ENCODE measurements at regions not wholly inside any gene's neighbourhood (a gene's known extent, or its start where the extent isn't known, plus 50 kb on each side); places are given as distances from the start of the nearest gene placed in this dataset.
A peak's percentile ranks its signal among the peaks of the same experiment; 100 is the strongest.

- H3K27me3 Mint-ChIP-seq (ENCODE audit: low read depth in 3 of 3), result peaks cover 2 to 6% (median 3%) of the 10 kb centered on the region in 3 donors
- no peak overlapping the region for H3K4me2 ChIP-seq (replicated peaks; ENCODE audit: extremely low read depth, low read length, poor library complexity, severe bottlenecking)
- no peak overlapping the region for H3K27ac ChIP-seq (ENCODE audit: low read depth in 1 of 2, low read length in 2 of 2)
- no peak overlapping the region for H2AFZ ChIP-seq (ENCODE audit: insufficient read depth, low read depth, low read length, poor library complexity, severe bottlenecking)
- H3K27me3 ChIP-seq (ENCODE audit: control insufficient read depth in 2 of 2, insufficient read depth in 2 of 2, low read length in 2 of 2), result no peaks in the 10 kb centered on the region
- TF ChIP-seq CTCF (IDR thresholded peaks at IDR 0.05), result no peak
- WGBS (ENCODE audit: insufficient coverage), result 83% methylated on average over 1 of the region's 2 CpGs
- no peaks in the 10 kb centered on the region for H3K79me2 ChIP-seq (ENCODE audit: insufficient read depth, low read length)
- no peaks in the 10 kb centered on the region for H3K36me3 Mint-ChIP-seq
- H3K4me1 Mint-ChIP-seq, result no peaks in the 10 kb centered on the region
- H3K9me3 ChIP-seq (replicated peaks in 1 of 2; ENCODE audit: control insufficient read depth in 1 of 2, insufficient read depth in 1 of 2, low read length in 2 of 2), result peaks cover 0 to 8% of the 10 kb centered on the region in 2 donors
- H3K4me1 ChIP-seq (ENCODE audit: control insufficient read depth in 1 of 2, insufficient read depth in 2 of 2, low read length in 2 of 2), result no peaks in the 10 kb centered on the region
- intact Hi-C loops (cut with micrococcal nuclease), result no loop called here
- H3K4me3 Mint-ChIP-seq, result no peak overlapping the region
- DNase-seq, result no peak
- no peaks in the 10 kb centered on the region for H3K36me3 ChIP-seq (replicated peaks in 1 of 2; ENCODE audit: control insufficient read depth in 1 of 2, insufficient read depth in 2 of 2, low read length in 2 of 2)
- no peaks in the 10 kb centered on the region for H4K20me1 ChIP-seq (ENCODE audit: insufficient read depth, low read length)
- H3K9ac ChIP-seq (ENCODE audit: insufficient read depth, low read length, poor library complexity, severe bottlenecking), result no peak overlapping the region
- H3K9me3 Mint-ChIP-seq, result peaks cover 0 to 9% (median 2%) of the 10 kb centered on the region in 7 donors
- peak overlapping the region in 1 of 7 donors; percentile 48 for H3K27ac Mint-ChIP-seq
- no peak overlapping the region for H3K4me3 ChIP-seq (replicated peaks in 1 of 3; ENCODE audit: low read depth in 2 of 3, low read length in 3 of 3)
Measured at GRCh38 chr11:96482193-96482592, 92.4 kb downstream of the JRKL start.

GRCh38 chr11:96483374-96483955, 93.7 kb downstream of the JRKL start:
- no peaks in the 10 kb centered on the region for H3K4me1 Mint-ChIP-seq
- H3K9me3 Mint-ChIP-seq, result peaks cover 0 to 9% (median 4%) of the 10 kb centered on the region in 7 donors
- no peaks in the 10 kb centered on the region for H3K36me3 Mint-ChIP-seq
- Histone ChIP-seq H3K79me2 (ENCODE audit: insufficient read depth, low read length) (no peaks in the 10 kb centered on the region), H3K36me3 (replicated peaks in 1 of 2; ENCODE audit: control insufficient read depth in 1 of 2, insufficient read depth in 2 of 2, low read length in 2 of 2) (no peaks in the 10 kb centered on the region), H3K27ac (ENCODE audit: low read depth in 1 of 2, low read length in 2 of 2) (no peak overlapping the region), H4K20me1 (ENCODE audit: insufficient read depth, low read length) (no peaks in the 10 kb centered on the region), H3K9me3 (replicated peaks in 1 of 2; ENCODE audit: control insufficient read depth in 1 of 2, insufficient read depth in 1 of 2, low read length in 2 of 2) (peaks cover 0 to 13% of the 10 kb centered on the region in 2 donors), H3K4me3 (replicated peaks in 1 of 3; ENCODE audit: low read depth in 2 of 3, low read length in 3 of 3) (no peak overlapping the region), H3K27me3 (ENCODE audit: control insufficient read depth in 2 of 2, insufficient read depth in 2 of 2, low read length in 2 of 2) (no peaks in the 10 kb centered on the region), H2AFZ (ENCODE audit: insufficient read depth, low read depth, low read length, poor library complexity, severe bottlenecking) (no peak overlapping the region), H3K4me1 (ENCODE audit: control insufficient read depth in 1 of 2, insufficient read depth in 2 of 2, low read length in 2 of 2) (no peaks in the 10 kb centered on the region), H3K4me2 (replicated peaks; ENCODE audit: extremely low read depth, low read length, poor library complexity, severe bottlenecking) (no peak overlapping the region), H3K9ac (ENCODE audit: insufficient read depth, low read length, poor library complexity, severe bottlenecking) (no peak overlapping the region)
- no peak for DNase-seq
- H3K27me3 Mint-ChIP-seq (ENCODE audit: low read depth in 3 of 3), result peaks cover 2 to 6% (median 3%) of the 10 kb centered on the region in 3 donors
- TF ChIP-seq CTCF (IDR thresholded peaks at IDR 0.05), result no peak
- intact Hi-C loops (cut with micrococcal nuclease), result no loop called here
- H3K27ac Mint-ChIP-seq, result no peak overlapping the region
- no peak overlapping the region for H3K4me3 Mint-ChIP-seq

Measured in CD14-positive monocyte (primary cell).